Choroid plexus epithelial cell (primary cell): ENCODE measurements at regions not wholly inside any gene's neighbourhood (a gene's known extent, or its start where the extent isn't known, plus 50 kb on each side); places are given as distances from the start of the nearest gene placed in this dataset.

ENCODE experiments used
- DNase-seq: peaks from one replicate; pipeline ENCODE4 v3.0.0-alpha.2; 2010; ENCODE audit warnings: low read depth
- H3K4me3 ChIP-seq: 2 replicates; pipeline ENCODE4 v1.5.1; 2011; ENCODE audit warnings: low read depth, mild to moderate bottlenecking, control low read depth, low read length, moderate library complexity
- TF ChIP-seq, protein P1 (sequence below): conservative IDR thresholded peaks from 2 replicates; pipeline ENCODE4 v1.5.1; 2011; ENCODE audit warnings: low read depth, mild to moderate bottlenecking, control low read depth, inconsistent platforms, low read length, moderate library complexity

DNA sequence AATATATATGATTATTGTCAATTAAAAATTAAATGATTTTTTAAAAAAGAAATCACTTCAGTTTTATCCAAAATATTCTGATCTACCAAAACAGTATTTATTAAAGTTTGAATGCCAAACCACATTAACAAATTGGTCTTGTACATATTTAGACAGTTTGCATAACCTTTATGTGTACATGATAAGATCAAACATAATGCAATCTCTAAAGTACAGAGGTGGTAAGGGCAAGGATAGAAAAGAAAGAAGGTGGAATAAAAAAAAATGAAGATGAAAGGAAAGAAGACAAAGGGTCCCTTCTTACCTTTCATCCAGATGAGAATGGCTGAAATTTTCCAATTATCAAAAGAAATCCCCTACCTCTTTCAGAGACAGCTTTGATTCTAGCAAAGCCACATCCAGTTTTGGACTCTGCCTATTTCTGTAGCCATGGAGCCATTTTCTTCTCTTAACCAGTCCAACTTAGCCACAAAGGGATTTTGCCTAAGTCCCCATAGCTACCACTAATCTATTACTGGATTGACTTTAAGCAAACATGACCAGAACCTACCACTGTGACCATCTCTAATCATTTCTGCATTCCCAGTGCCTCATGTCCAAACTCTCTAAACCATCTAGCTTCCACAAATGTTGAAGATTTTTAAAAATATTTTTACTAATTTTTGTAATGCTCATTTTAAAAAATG is 133.3 kb upstream of the TRPM3 start:
- TF ChIP-seq, protein P1, sequence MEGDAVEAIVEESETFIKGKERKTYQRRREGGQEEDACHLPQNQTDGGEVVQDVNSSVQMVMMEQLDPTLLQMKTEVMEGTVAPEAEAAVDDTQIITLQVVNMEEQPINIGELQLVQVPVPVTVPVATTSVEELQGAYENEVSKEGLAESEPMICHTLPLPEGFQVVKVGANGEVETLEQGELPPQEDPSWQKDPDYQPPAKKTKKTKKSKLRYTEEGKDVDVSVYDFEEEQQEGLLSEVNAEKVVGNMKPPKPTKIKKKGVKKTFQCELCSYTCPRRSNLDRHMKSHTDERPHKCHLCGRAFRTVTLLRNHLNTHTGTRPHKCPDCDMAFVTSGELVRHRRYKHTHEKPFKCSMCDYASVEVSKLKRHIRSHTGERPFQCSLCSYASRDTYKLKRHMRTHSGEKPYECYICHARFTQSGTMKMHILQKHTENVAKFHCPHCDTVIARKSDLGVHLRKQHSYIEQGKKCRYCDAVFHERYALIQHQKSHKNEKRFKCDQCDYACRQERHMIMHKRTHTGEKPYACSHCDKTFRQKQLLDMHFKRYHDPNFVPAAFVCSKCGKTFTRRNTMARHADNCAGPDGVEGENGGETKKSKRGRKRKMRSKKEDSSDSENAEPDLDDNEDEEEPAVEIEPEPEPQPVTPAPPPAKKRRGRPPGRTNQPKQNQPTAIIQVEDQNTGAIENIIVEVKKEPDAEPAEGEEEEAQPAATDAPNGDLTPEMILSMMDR: no peak
- no peak overlapping the region for H3K4me3 ChIP-seq
- no peak for DNase-seq

DNA sequence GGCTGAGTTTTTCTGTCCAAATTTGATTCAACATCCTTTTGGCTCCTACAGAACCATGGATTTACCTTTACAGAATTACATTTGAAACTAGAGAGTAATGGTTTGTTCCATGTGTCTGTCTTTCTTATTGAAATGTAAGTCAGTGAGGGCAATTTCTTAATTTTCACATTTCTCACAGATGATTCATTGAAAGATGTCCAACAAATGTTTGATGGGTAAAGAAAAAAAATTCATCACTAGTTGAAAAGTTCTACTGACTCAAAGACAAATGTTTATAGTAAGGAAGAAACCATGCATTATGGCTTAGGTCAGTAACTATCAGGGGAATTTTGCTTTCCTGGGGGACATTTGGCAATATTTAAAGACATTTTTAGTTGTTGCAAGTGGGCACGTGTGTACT is 131.6 kb upstream of the TRPM3 start:
- H3K4me3 ChIP-seq: no peak overlapping the region
- TF ChIP-seq, protein P1: no peak
- DNase-seq: peak; percentile 2

- DNase-seq: no peak
- no peak overlapping the region for H3K4me3 ChIP-seq
- TF ChIP-seq, protein P1: no peak
Measured at GRCh38 chr9:71250581-71250980, 129.2 kb upstream of the TRPM3 start.

GRCh38 chr9:71249729-71250317 is 128.4 kb upstream of the TRPM3 start:
- peak; percentile 87 for DNase-seq

GRCh38 chr9:71245651-71246050 is 124.2 kb upstream of the TRPM3 start:
- H3K4me3 ChIP-seq: no peak overlapping the region
- TF ChIP-seq, protein P1: no peak
- DNase-seq: no peak

More at GRCh38 chr9:71249729-71250317, 128.4 kb upstream of the TRPM3 start:
- TF ChIP-seq, protein P1: peak; percentile 85
- no peak overlapping the region for H3K4me3 ChIP-seq

DNA sequence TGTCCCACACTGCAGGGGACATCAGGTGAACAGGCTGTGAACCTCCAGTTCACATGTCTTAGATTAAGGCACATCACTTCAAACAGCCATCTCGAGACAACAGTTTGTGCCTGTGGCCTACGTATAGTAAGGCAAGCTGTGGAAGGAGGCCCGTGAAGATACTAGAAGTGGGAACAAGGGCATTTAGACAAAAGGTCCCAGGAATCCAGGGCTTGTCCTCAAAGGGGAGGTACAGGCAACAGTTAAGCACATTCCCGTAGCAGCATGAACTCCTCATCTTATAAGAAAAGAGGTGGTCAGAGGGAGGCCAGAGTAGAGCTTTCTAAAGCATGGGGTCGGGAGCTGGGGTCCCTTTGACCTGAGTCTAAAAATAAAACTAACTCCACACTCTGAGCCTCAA is 122.5 kb upstream of the TRPM3 start:
- H3K4me3 ChIP-seq: no peak overlapping the region
- DNase-seq: no peak
- TF ChIP-seq, protein P1: no peak

DNA sequence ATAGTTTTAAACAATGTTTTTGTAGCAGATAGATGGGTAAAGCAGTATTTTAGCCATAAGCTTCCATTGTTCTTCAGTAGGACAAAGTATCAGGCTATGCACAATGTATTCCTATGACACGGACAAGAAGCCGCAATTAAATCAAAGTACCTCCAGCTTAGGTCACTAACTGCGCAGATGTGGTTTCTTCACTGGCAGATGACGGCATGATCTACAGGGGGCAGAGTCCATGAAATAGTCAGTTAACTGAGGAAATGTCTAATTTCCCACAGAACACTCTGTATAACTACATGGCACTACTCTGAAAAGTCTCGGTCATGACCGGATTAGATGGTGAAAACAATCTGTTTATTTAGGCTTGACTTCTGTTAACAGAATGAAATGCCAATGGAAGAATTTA is 120.7 kb upstream of the TRPM3 start:
- no peak for DNase-seq
- no peak overlapping the region for H3K4me3 ChIP-seq
- TF ChIP-seq, protein P1: no peak
